ENCODE measurements at regions not wholly inside any gene's neighbourhood (a gene's known extent, or its start where the extent isn't known, plus 50 kb on each side); places are given as distances from the start of the nearest gene placed in this dataset.
"Not testable (repeated sequence)": the region's sequence is repeated elsewhere in the genome, so short reads cannot be mapped to it uniquely, and the experiment has no call there.

- H3K4me3 Mint-ChIP-seq = no peak overlapping the region
- peaks cover 0 to 4% (median 0%) of the 10 kb centered on the region in 3 donors for H3K9me3 Mint-ChIP-seq
- H3K27me3 Mint-ChIP-seq = no peaks in the 10 kb centered on the region
These were observed 1405.5 kb downstream of the SLITRK5 start for GRCh38 chr13:89076622-89077021.

DNA sequence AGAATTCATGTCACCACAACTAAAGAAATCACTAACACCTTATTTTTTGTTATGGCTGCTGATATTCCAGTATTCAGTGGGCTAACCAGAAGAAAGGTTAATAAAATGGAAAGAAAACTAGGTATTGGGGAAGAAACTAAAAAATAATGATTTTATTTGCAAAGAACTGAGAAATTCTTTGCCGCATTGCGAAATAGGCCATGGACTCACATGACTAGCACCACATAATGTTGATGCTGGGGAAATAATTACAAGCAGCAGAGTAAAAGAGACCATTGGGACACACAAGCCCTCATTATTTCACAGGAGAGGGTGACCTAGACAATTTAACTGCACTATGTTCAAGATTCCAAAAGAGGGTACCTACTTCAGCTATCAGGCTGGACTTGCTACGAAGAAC lies 1411.5 kb downstream of the SLITRK5 start:
- Mint-ChIP-seq H3K27ac (no peak overlapping the region), H3K9me3 (peaks cover 1 to 3% (median 2%) of the 10 kb centered on the region in 3 donors), H3K4me1 (no peaks in the 10 kb centered on the region), H3K36me3 (no peaks in the 10 kb centered on the region), H3K27me3 (no peaks in the 10 kb centered on the region), H3K4me3 (no peak overlapping the region)

More at GRCh38 chr13:89076622-89077021, 1405.5 kb downstream of the SLITRK5 start:
- no peaks in the 10 kb centered on the region for H3K36me3 Mint-ChIP-seq
- no peak overlapping the region for H3K27ac Mint-ChIP-seq
- H3K4me1 Mint-ChIP-seq = peaks cover 0 to 2% (median 0%) of the 10 kb centered on the region in 3 donors

- H3K4me3 Mint-ChIP-seq, H3K36me3 Mint-ChIP-seq, H3K9me3 Mint-ChIP-seq, H3K27ac Mint-ChIP-seq, H3K27me3 Mint-ChIP-seq, H3K4me1 Mint-ChIP-seq: not testable (repeated sequence)
These were observed 1416.9 kb downstream of the SLITRK5 start for GRCh38 chr13:89088107-89088506.

DNA sequence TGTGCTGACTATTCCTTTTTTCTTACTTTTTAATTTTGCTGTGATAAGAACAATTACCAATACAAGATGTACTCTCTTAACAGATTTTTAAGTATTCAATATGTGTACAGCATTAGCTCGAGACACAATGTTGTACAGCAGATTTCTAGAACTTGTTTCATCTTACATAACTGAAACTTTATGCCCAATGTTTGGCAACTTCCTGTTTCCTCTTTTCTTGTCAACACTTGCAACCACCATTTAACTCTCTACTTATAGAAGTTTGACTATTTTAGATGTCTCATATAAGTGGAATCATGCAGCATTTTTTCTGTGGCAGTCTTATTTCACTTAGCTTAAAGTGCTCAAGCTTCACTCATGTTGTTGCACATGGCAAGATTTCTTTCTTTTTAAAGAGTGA lies 1426.8 kb downstream of the SLITRK5 start:
- Mint-ChIP-seq H3K27me3 (no peaks in the 10 kb centered on the region), H3K9me3 (peaks cover 5 to 7% (median 7%) of the 10 kb centered on the region in 3 donors), H3K4me1 (no peaks in the 10 kb centered on the region), H3K27ac (no peak overlapping the region), H3K36me3 (no peaks in the 10 kb centered on the region), H3K4me3 (no peak overlapping the region)

GRCh38 chr13:89113744-89114143 lies 1442.6 kb downstream of the SLITRK5 start:
- Mint-ChIP-seq H3K36me3 (no peaks in the 10 kb centered on the region), H3K4me3 (no peak overlapping the region), H3K27me3 (no peaks in the 10 kb centered on the region), H3K4me1 (peaks cover 0 to 1% (median 0%) of the 10 kb centered on the region in 3 donors), H3K9me3 (peaks cover 0 to 6% (median 2%) of the 10 kb centered on the region in 3 donors), H3K27ac (no peak overlapping the region)

- Mint-ChIP-seq H3K4me1 (peaks cover 0 to 1% (median 0%) of the 10 kb centered on the region in 3 donors), H3K27ac (no peak overlapping the region), H3K9me3 (peaks cover 0 to 6% (median 0%) of the 10 kb centered on the region in 3 donors), H3K4me3 (no peak overlapping the region), H3K27me3 (no peaks in the 10 kb centered on the region), H3K36me3 (no peaks in the 10 kb centered on the region)
These were observed 1444.1 kb downstream of the SLITRK5 start for GRCh38 chr13:89115307-89115706.

DNA sequence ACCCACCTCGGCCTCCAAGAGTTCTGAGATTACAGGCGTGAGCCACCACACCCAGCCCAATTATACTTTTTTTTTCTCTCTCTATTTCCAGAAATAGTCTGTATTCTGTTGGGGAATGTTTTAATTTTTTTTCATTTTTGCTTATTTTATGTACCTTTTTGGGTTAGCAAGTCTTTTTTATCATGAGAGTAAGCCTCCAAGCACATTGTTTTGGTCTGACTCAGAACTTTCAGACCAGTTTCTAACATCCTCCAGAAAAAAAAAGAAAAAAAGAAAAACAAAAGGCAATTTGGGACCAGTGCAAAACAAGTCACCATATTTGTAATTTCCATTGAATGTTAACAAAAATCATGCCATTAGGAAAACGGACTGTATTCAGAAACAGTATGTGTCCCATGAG lies 1465.5 kb downstream of the SLITRK5 start:
- no peaks in the 10 kb centered on the region for H3K36me3 Mint-ChIP-seq
- no peak overlapping the region for H3K27ac Mint-ChIP-seq
- H3K27me3 Mint-ChIP-seq = no peaks in the 10 kb centered on the region
- H3K4me1 Mint-ChIP-seq = no peaks in the 10 kb centered on the region
- peaks cover 0 to 4% (median 2%) of the 10 kb centered on the region in 3 donors for H3K9me3 Mint-ChIP-seq
- no peak overlapping the region for H3K4me3 Mint-ChIP-seq

DNA sequence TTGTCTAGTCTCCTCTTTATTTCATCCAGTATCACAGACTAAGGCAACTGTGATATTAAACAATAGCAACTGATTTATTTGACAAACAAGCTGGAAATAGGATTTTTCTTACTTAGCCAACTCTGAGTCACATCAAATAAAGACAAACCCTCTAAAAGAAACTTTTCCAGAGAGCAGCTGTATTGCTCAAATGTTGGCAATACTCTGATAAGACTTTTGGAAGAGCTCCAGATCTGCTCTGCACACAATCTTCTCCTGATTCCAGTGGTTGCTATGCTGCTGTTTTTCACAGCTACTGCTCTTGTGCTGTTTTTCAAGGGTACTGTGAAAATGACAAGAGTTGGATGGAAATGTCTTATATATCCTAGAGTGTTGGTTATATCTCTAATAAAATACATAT lies 1479.2 kb downstream of the SLITRK5 start:
- H3K36me3 Mint-ChIP-seq = peaks cover 3% of the 10 kb centered on the region
- no peaks in the 10 kb centered on the region for H3K27me3 Mint-ChIP-seq
- no peak overlapping the region for H3K4me3 Mint-ChIP-seq
- H3K27ac Mint-ChIP-seq = no peak overlapping the region
- peaks cover 3 to 7% (median 5%) of the 10 kb centered on the region in 3 donors for H3K9me3 Mint-ChIP-seq
- no peaks in the 10 kb centered on the region for H3K4me1 Mint-ChIP-seq

GRCh38 chr13:89153941-89154340 lies 1482.8 kb downstream of the SLITRK5 start:
- peaks cover 3% of the 10 kb centered on the region for H3K36me3 Mint-ChIP-seq
- H3K4me1 Mint-ChIP-seq = no peaks in the 10 kb centered on the region
- no peak overlapping the region for H3K4me3 Mint-ChIP-seq
- H3K27me3 Mint-ChIP-seq = no peaks in the 10 kb centered on the region
- H3K27ac Mint-ChIP-seq = no peak overlapping the region
- peaks cover 3 to 7% (median 3%) of the 10 kb centered on the region in 3 donors for H3K9me3 Mint-ChIP-seq

DNA sequence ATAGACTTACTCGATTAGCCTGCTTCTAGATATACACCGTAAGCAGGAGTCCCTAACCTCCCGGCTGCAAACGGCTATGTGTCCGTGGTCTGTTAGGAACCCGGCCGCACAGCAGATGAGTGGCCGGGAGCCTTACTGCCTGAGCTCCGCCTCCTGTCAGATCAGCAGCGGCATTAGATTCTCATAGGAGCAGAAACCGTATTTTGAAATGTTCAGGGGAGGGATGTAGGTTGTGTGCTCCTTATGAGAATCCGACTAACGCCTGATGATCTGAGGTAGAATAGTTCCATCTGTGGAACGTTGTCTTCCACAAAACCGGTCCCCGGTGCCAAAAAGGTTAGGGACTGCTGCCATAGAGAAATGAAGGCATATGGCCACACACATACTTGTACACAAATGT lies 1491.9 kb downstream of the SLITRK5 start:
- Mint-ChIP-seq H3K27me3 (no peaks in the 10 kb centered on the region), H3K9me3 (peaks cover 1 to 11% (median 7%) of the 10 kb centered on the region in 3 donors), H3K36me3 (no peaks in the 10 kb centered on the region), H3K27ac (no peak overlapping the region), H3K4me1 (no peaks in the 10 kb centered on the region), H3K4me3 (no peak overlapping the region)

- H3K36me3 Mint-ChIP-seq = no peaks in the 10 kb centered on the region
These were observed 1494.5 kb downstream of the SLITRK5 start for GRCh38 chr13:89165685-89166084.

GRCh38 chr13:89169951-89170350 lies 1498.8 kb downstream of the SLITRK5 start:
- no peak overlapping the region for H3K27ac Mint-ChIP-seq
- no peaks in the 10 kb centered on the region for H3K36me3 Mint-ChIP-seq
- H3K4me1 Mint-ChIP-seq = no peaks in the 10 kb centered on the region
- H3K4me3 Mint-ChIP-seq = peak overlapping the region in 1 of 4 donors; percentile 36
- peaks cover 2 to 11% (median 6%) of the 10 kb centered on the region in 3 donors for H3K9me3 Mint-ChIP-seq
- no peaks in the 10 kb centered on the region for H3K27me3 Mint-ChIP-seq

More at GRCh38 chr13:89165685-89166084, 1494.5 kb downstream of the SLITRK5 start:
- Mint-ChIP-seq H3K4me3 (no peak overlapping the region), H3K27ac (no peak overlapping the region), H3K9me3 (peaks cover 1 to 13% (median 4%) of the 10 kb centered on the region in 3 donors), H3K4me1 (no peaks in the 10 kb centered on the region), H3K27me3 (no peaks in the 10 kb centered on the region)

- no peak overlapping the region for H3K27ac Mint-ChIP-seq
- no peaks in the 10 kb centered on the region for H3K27me3 Mint-ChIP-seq
- no peak overlapping the region for H3K4me3 Mint-ChIP-seq
- no peaks in the 10 kb centered on the region for H3K4me1 Mint-ChIP-seq
- peaks cover 0 to 9% (median 7%) of the 10 kb centered on the region in 3 donors for H3K9me3 Mint-ChIP-seq
- no peaks in the 10 kb centered on the region for H3K36me3 Mint-ChIP-seq
These were observed 1509.9 kb downstream of the SLITRK5 start for GRCh38 chr13:89181041-89181440.

DNA sequence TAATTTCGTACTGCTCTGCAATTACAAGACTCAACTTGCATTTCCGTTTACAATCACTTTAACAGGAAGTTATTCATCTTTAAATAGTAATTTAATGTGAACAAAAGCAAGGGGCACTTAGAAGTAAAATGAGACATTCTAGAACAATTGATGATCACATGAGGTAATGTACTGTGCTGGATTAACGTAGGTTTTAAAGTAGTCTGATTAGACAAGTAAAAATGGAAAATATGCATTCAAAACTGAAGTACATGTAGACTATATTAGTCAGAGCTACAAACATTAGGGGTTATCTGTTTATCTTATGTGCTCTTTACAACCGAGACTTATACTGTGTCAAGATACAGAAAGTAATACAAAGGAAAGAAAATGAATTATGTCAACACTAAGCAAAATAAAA lies 1528.0 kb downstream of the SLITRK5 start:
- H3K36me3 Mint-ChIP-seq = no peaks in the 10 kb centered on the region
- H3K4me1 Mint-ChIP-seq = no peaks in the 10 kb centered on the region
- H3K27ac Mint-ChIP-seq = no peak overlapping the region
- H3K4me3 Mint-ChIP-seq = no peak overlapping the region
- peaks cover 2 to 9% (median 7%) of the 10 kb centered on the region in 3 donors for H3K9me3 Mint-ChIP-seq
- H3K27me3 Mint-ChIP-seq = no peaks in the 10 kb centered on the region

- H3K4me3 Mint-ChIP-seq = no peak overlapping the region
- no peak overlapping the region for H3K27ac Mint-ChIP-seq
- no peaks in the 10 kb centered on the region for H3K27me3 Mint-ChIP-seq
- no peaks in the 10 kb centered on the region for H3K4me1 Mint-ChIP-seq
- no peaks in the 10 kb centered on the region for H3K36me3 Mint-ChIP-seq
- H3K9me3 Mint-ChIP-seq = peaks cover 0 to 4% (median 2%) of the 10 kb centered on the region in 3 donors
These were observed 1533.3 kb downstream of the SLITRK5 start for GRCh38 chr13:89204435-89204834.

DNA sequence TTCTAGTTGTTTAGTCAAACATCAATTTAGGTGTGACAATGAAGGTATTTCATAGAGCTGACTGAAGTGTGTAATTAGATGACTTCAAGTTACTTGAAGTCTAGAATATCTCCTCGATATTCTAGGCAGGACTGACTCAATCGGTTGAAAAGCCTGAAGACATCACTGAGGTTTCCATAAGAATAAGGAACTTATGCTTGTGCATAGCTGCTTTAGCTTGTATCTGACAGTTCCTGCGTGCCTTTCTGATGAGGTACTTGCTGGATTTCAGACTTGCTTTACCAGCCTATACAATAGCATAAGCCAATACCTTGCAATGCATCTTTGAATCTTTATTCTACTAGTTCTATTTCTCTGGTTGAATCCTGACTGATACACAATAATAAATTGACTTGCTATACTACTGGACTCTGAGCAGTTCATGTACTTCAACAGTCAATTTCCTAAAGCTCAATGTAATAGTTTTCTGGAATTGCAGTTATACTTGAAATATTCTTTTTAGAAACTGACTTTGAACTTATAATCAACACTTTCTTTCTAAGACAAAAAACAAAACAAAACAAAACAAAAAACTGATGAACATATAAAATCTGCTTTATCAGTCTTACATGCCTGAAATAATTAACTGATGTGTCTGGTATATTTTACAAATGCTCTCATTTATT lies 1534.8 kb downstream of the SLITRK5 start:
- Mint-ChIP-seq H3K27me3 (no peaks in the 10 kb centered on the region), H3K9me3 (peaks cover 0 to under 1% (median 0%) of the 10 kb centered on the region in 3 donors), H3K4me1 (no peaks in the 10 kb centered on the region), H3K36me3 (no peaks in the 10 kb centered on the region), H3K27ac (no peak overlapping the region), H3K4me3 (no peak overlapping the region)
